Endothelial cell of hepatic sinusoid (primary cell): ENCODE measurements at regions not wholly inside any gene's neighbourhood (a gene's known extent, or its start where the extent isn't known, plus 50 kb on each side); places are given as distances from the start of the nearest gene placed in this dataset.
"Not testable (repeated sequence)": the region's sequence is repeated elsewhere in the genome, so short reads cannot be mapped to it uniquely, and the experiment has no call there.

Experiments
- in situ Hi-C: cut with HindIII; loops from 2 replicates; pipeline ENCODE4 v1.10.0; 2017; ENCODE audit warnings: low sequenced_read_pairs

GRCh38 chr1:221023482-221023881 lies 144.2 kb downstream of the HLX start:
- in situ Hi-C loops, result no loop called here

GRCh38 chr1:221025501-221025900 lies 146.3 kb downstream of the HLX start:
- in situ Hi-C loops, result no loop called here

DNA sequence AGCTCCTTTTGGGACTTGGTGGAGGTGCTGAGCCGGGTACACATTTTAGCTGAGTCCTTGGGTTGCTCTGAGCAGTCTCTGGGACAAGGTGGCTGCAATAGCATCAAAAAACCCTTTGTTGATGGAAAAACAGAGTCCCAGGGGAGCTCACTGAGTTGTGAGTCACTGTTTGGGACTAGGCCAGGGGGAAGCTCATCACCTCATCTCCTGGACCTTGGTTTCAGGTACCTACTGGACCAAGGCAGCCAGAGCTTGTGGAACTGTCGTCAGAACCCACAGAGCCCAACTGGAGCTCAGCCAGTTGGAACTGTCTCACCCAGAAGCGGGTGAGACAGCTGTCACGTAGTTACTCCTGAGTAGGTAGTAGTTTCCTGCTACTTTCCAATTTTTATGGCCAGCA lies 146.7 kb downstream of the HLX start:
- in situ Hi-C loops, result no loop called here

DNA sequence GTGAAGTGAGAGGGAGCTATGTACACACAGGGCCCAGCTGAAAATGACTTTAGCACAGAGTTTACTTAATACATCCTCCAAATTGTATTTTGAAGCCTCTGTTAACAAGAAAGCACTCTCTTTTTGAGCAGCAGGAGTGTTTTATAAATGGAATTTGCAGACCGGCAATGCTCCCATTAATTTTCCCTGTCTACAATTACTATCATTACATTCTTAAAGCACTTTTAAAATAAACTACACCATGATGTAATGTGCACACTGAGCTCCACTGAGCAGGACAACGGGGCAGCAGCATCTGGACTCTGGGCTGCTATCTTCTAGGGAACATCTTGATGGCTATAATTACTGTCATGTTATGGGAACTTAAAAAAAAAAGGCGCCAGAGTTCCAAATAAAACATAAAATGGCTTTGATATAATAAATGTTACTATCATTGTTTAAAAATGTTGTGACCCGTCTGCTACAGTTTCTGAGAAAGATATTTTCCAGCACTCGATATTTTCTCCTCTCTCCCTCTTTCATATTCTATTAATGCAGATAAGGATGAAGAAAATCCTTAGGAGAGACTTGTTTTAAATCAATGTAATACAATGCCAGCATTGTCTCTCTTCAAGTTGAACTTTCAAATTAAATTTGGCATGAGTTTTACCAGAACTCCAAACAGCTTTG lies 150.9 kb downstream of the HLX start:
- in situ Hi-C loops, result no loop called here

DNA sequence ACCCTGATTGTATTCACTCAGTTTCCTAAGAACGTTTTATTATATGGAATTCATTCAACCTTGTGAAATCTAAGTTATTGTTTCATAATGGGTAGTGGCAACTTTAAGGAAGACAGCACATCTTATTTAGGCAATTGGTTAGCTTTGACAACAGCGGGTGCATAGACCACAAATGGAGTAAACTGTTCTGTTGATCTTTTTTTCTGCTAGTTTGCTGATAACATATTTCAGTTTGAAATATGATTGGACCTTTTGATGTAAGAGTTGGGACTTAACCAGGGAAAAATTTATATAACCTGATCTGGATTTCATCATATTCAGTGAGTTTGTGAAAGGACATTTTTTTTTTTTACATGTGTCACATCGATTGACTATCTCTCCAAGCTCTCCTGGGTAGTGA lies 151.7 kb downstream of the HLX start:
- in situ Hi-C loops, result no loop called here

DNA sequence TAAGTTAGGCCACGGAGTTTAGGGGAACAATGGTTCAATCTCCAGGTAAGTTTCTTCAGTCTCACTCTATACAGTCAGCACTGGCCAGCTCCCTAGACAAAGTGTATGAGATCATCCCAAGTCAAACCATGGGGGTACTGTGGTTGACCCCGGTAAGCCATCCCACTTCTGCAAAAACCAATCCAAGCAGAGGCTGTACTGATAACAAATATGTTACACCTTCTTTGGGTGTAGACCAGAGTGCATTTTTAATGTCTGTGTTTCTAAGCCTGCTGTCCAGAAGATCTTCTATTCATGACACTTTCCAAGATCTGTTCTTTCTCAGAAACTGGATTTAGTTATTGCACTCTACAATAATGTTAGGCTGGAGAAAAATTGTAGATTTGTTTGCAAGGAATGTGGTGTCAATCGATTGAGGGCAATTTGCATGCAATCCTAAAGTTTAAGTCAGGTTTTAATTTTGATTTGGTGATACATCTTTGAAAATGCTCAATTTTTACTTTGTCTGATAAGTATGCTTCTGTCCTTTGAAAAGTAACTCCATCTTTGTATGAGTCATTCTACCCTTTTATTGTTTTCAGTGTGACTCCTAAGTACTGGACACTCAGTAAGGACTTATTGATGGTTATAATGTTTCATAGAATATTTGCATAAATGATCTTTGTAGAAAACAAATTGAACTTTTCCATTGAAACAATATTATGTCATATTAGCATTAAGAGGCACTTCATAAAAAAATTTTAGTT lies 152.4 kb downstream of the HLX start:
- in situ Hi-C loops, result no loop called here

DNA sequence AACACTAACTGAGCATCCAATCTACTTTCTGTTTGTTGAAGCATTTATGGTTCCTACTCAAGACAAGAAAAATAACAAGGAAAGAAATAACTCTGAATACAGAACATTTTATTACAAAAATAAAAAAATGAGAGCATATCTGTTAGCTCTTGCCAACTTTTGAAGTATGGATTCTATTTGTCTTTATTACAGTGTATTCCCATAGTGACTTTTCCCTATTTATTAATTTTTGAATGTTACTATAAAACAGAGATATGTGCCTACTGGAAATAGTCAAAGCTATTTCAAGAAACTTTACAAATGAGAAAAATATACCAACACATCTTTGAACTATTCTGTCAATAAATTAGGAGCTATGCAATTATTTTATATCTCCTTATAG lies 153.0 kb downstream of the HLX start:
- in situ Hi-C loops, result no loop called here

DNA sequence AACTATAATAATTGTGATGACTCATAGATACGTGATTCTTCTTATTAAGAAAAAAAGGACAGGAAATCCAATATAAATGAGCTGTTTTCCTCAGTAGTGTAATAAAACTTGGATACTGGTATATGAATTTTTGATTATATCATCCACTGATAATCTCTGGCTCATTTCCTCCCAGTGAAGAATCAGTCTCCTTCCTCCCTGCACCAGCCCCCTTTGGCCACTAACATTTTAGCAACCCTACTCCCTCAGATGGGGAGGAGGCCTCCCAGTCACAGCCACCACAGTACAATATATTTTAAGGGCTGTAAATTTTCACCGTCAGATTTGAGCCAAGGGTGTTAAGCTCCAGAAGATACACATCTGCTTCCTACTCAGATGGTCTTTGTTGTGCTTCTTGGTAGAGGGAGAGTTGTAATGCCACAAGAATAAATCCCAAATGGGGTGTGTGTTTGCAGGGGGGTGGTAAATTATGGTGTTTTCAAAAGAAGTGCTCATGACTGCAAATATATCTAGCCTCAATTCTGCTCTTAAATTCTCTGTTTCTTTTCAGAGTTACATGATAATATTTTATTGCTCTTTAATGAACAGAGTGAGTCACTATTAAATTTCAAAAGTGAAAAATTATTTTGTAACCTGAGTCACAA lies 153.5 kb downstream of the HLX start:
- in situ Hi-C loops, result no loop called here

DNA sequence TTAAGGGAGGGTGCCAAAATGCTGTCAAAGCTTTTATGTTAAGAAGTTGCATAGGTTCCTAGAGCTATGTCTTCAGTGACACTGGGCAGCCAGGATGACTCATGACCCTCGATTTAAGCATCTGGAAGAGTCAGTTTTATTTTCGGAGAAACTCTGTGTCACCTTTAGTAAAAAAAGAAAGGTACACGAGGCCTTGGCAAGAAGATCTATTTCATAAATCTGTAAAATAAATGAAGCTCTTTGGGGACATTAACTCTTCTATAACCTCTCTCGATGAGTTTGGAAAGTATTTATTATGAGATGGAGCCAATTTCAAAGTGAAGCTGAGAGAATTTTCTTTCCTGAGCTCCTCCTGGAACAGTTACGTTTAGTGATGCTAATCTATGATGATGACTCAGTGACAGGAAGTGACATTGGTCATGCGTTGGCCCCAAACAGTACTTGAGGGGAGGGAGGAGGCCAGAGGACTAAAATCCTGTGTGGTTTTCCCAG lies 156.5 kb downstream of the HLX start:
- in situ Hi-C loops, result no loop called here

DNA sequence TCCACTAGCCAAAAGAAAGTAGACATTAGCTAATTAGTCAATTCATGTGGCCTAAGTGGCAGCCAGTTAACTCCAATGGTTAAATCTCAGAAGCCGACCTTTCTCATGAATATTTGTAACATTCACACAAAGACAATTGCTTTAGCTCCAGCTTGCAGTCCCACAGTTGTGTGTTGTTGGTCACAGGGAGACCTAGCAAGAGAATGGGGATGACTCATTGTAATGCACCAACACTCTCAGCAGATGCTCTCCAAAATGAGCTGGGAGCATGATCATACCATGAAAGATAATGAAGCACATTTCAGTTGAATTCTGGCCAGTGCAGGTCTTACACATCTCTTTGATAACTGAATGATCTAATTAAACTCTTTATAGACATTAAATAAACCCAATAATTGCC lies 160.4 kb downstream of the HLX start:
- in situ Hi-C loops, result no loop called here

- in situ Hi-C loops, result no loop called here
Measured at GRCh38 chr1:221040101-221040500, 160.9 kb downstream of the HLX start.

DNA sequence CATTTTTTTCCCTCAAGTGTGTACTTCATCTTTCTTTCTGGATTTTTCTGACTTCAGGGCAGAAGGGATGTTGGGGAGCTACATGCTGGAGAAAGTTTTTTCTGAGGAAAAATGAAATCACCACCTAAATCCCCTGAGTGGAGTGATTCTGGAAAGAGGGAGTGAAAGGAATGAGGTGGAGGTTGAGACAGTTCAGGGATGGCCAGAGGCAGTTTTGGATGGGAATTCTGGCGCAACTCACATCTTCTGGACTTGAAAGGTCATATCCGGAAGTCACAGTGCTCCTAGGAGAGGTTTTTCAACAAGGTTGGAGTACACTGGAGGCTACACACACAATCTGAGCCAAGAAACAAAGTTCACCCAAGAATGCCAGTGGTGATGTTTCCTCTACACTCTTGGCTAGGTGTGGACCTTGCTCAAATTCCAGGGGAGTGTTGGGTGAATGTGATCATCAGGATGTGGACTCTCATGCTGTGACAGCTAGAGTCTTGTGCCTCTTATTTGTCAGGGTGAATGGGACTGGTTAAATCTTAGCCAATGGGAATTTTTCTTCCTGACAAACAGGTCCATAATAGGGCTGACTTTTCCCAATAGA lies 161.5 kb downstream of the HLX start:
- in situ Hi-C loops, result no loop called here

DNA sequence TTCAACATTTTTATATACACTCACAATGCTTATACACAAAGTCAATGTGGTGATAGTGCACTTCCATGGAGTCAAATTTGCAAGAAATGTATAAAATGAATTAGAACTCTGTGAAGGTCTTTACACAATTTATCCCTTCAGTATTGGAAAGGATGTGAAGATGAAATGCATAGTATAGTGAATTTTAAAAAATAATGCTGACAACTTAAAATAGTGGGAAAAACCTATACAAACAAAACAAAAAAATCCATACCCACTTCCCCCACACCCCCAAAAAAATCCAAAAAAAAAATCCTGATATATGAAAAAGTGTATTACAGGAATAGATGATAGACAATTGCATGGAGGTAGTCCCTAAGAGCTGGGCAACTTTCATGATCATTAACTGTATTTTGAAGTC lies 165.3 kb downstream of the HLX start:
- in situ Hi-C loops, result no loop called here

- in situ Hi-C loops, result loop anchor here (5.0 kb wide), 1 partner anchor 57 kb away; no protein-coding TSS in a partner anchor
Measured at GRCh38 chr1:221045151-221045550, 165.9 kb downstream of the HLX start.

- in situ Hi-C loops, result loop anchor here (5.0 kb wide), 1 partner anchor 56 kb away; no protein-coding TSS in a partner anchor
Measured at GRCh38 chr1:221045842-221046831, 166.9 kb downstream of the HLX start.

- in situ Hi-C loops, result not testable (repeated sequence)
Measured at GRCh38 chr1:221051391-221051790, 172.1 kb downstream of the HLX start.

DNA sequence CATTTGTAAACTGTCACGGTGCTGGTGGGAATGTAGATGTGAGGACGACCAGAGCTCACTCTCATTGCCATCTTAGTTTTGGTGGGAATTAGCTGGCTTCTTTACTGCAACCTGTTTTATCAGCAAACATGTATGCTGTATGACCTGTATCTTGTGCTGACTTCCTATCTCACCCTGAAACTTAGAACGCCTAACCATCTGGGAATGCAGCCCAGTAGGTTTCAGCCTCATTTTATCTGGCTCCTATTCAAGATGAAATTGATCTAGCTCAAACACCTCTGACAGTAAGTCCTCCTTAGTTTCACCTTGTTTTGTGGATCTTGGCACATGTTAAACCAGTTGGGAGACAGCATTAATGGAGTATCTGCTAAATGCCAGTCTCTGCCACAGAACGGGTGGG lies 174.6 kb downstream of the HLX start:
- in situ Hi-C loops, result no loop called here

- in situ Hi-C loops, result no loop called here
Measured at GRCh38 chr1:221059506-221059905, 180.3 kb downstream of the HLX start.

- in situ Hi-C loops, result no loop called here
Measured at GRCh38 chr1:221063651-221064050, 184.4 kb downstream of the HLX start.

- in situ Hi-C loops, result no loop called here
Measured at GRCh38 chr1:221066351-221067001, 187.2 kb downstream of the HLX start.
